SK-N-SH (cell line): ENCODE measurements at regions not wholly inside any gene's neighbourhood (a gene's known extent, or its start where the extent isn't known, plus 50 kb on each side); places are given as distances from the start of the nearest gene placed in this dataset.

ENCODE experiments used
- EP300 ChIP-seq, 2 experiments: IDR thresholded peaks; 2 replicates each; pipeline versions ENCODE4 v1.4.0 to v1.6.1; 2012; ENCODE audit warnings: borderline replicate concordance in 1 of 2, low read depth in 1 of 2, low read length in 1 of 2
- EZH2phosphoT487 ChIP-seq: fragments of 200-600 bp; sonication (generic); IDR thresholded peaks from 2 replicates; pipeline ENCODE4 v1.6.1; 2017; ENCODE audit warnings: low read depth, mixed run types, mild to moderate bottlenecking, antibody characterized with exemption, moderate library complexity, borderline replicate concordance
- JUND ChIP-seq: IDR thresholded peaks from 2 replicates; pipeline ENCODE4 v1.4.0; 2012
- MXI1 ChIP-seq: IDR thresholded peaks from 2 replicates; pipeline ENCODE4 v1.6.1; 2012; ENCODE audit warnings: mild to moderate bottlenecking, low read depth, low read length, improper control_type of control experiment
- RAD21 ChIP-seq: IDR thresholded peaks from 2 replicates; pipeline ENCODE4 v1.6.1; 2012; ENCODE audit warnings: mild to moderate bottlenecking, low read length
- TF ChIP-seq, protein P1 (sequence below): IDR thresholded peaks from 2 replicates; pipeline ENCODE4 v1.4.0; 2012; ENCODE audit warnings: low read depth
- TF ChIP-seq, protein P2 (sequence below): fragments of 200-600 bp; sonication (generic); IDR thresholded peaks from 2 replicates; pipeline ENCODE4 v1.6.1; 2017; ENCODE audit warnings: antibody characterized with exemption, mild to moderate bottlenecking, moderate library complexity

DNA sequence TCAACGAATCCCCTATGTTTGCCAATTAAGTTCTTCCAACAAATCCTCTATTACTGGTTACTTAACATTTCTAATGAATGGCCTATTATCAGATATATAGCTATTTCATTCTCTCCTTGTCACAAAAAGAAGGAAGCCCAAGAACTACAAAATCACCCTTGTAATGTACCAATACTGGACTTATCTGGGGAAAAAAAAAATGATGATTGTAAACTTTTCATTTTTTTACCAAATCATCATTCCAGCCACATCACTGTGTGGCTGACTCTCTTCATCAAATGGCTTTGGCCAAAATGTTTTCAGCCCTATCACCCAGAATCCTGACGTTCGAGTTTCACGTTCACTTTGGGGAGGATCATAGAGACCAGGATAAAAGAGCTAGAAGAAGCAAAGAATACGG lies 216.7 kb downstream of the ACTL7B start:
- TF ChIP-seq, protein P1, sequence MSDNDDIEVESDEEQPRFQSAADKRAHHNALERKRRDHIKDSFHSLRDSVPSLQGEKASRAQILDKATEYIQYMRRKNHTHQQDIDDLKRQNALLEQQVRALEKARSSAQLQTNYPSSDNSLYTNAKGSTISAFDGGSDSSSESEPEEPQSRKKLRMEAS = no peak
- TF ChIP-seq, protein P2, sequence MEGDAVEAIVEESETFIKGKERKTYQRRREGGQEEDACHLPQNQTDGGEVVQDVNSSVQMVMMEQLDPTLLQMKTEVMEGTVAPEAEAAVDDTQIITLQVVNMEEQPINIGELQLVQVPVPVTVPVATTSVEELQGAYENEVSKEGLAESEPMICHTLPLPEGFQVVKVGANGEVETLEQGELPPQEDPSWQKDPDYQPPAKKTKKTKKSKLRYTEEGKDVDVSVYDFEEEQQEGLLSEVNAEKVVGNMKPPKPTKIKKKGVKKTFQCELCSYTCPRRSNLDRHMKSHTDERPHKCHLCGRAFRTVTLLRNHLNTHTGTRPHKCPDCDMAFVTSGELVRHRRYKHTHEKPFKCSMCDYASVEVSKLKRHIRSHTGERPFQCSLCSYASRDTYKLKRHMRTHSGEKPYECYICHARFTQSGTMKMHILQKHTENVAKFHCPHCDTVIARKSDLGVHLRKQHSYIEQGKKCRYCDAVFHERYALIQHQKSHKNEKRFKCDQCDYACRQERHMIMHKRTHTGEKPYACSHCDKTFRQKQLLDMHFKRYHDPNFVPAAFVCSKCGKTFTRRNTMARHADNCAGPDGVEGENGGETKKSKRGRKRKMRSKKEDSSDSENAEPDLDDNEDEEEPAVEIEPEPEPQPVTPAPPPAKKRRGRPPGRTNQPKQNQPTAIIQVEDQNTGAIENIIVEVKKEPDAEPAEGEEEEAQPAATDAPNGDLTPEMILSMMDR = no peak
- TF ChIP-seq EZH2phosphoT487 (no peak), JUND (no peak), EP300 (IDR thresholded peaks at IDR 0.05; ENCODE audit: borderline replicate concordance in 1 of 2, low read depth in 1 of 2, low read length in 1 of 2) (no peak), MXI1 (no peak), RAD21 (no peak)
